Dermis microvascular lymphatic vessel endothelial cell (primary cell): ENCODE measurements at regions not wholly inside any gene's neighbourhood (a gene's known extent, or its start where the extent isn't known, plus 50 kb on each side); places are given as distances from the start of the nearest gene placed in this dataset.

Source experiments
- DNase-seq, 2 donors: peaks; one replicate each; pipeline versions ENCODE4 v3.0.0 to v3.0.0-alpha.2; 2010; ENCODE audit warnings: low read depth in 2 of 2

GRCh38 chr10:3524086-3524960 lies 260.7 kb downstream of the KLF6 start:
- no peak for DNase-seq

- DNase-seq: no peak
Observed at GRCh38 chr10:3523309-3524050, 261.5 kb downstream of the KLF6 start.

GRCh38 chr10:3516923-3517255 lies 268.1 kb downstream of the KLF6 start:
- DNase-seq: no peak

GRCh38 chr10:3516234-3516922 lies 268.6 kb downstream of the KLF6 start:
- DNase-seq: peak in 1 of 2 donors; percentile 65

- DNase-seq: no peak
Observed at GRCh38 chr10:3514691-3515090, 270.3 kb downstream of the KLF6 start.

GRCh38 chr10:3512263-3512662 lies 272.7 kb downstream of the KLF6 start:
- no peak for DNase-seq

- no peak for DNase-seq
Observed at GRCh38 chr10:3511483-3511882, 273.5 kb downstream of the KLF6 start.

- DNase-seq: no peak
Observed at GRCh38 chr10:3510741-3511140, 274.3 kb downstream of the KLF6 start.

- DNase-seq: no peak
Observed at GRCh38 chr10:3509355-3509754, 275.7 kb downstream of the KLF6 start.

- no peak for DNase-seq
Observed at GRCh38 chr10:3503299-3503698, 281.7 kb downstream of the KLF6 start.

GRCh38 chr10:3502673-3503072 lies 282.3 kb downstream of the KLF6 start:
- DNase-seq: no peak

GRCh38 chr10:3500408-3500856 lies 284.6 kb downstream of the KLF6 start:
- DNase-seq: no peak

- no peak for DNase-seq
Observed at GRCh38 chr10:3499120-3499519, 285.9 kb downstream of the KLF6 start.

GRCh38 chr10:3497581-3497980 lies 287.4 kb downstream of the KLF6 start:
- DNase-seq: no peak

- DNase-seq: no peak
Observed at GRCh38 chr10:3496138-3496537, 288.9 kb downstream of the KLF6 start.

- no peak for DNase-seq
Observed at GRCh38 chr10:3495281-3495680, 289.7 kb downstream of the KLF6 start.

- DNase-seq: no peak
Observed at GRCh38 chr10:3494838-3495230, 290.2 kb downstream of the KLF6 start.

GRCh38 chr10:3494131-3494837 lies 290.7 kb downstream of the KLF6 start:
- no peak for DNase-seq

GRCh38 chr10:3493621-3494020 lies 291.4 kb downstream of the KLF6 start:
- DNase-seq: no peak

GRCh38 chr10:3491571-3491970 lies 293.4 kb downstream of the KLF6 start:
- no peak for DNase-seq

- no peak for DNase-seq
Observed at GRCh38 chr10:3487228-3487627, 297.8 kb downstream of the KLF6 start.
